RWPE1 (cell line): ENCODE measurements at regions not wholly inside any gene's neighbourhood (a gene's known extent, or its start where the extent isn't known, plus 50 kb on each side); places are given as distances from the start of the nearest gene placed in this dataset.

Experiments
- CTCF ChIA-PET: fragments of 350-600 bp; sonication (Branson Sonifier 250); formaldehyde crosslinking; extraction: SDS; loops from one replicate; lab custom pipeline; 2021; lab: Yijun Ruan, JAX
- POLR2A ChIA-PET: fragments of 400-600 bp; formaldehyde crosslinking; extraction: SDS; loops from one replicate; lab custom pipeline; 2020; ENCODE audit warnings: antibody characterized with exemption; ENCODE audit not compliant: low non-redundant PET; lab: Yijun Ruan, JAX
- DNase-seq: peaks from one replicate; pipeline ENCODE4 v3.0.0; 2012; ENCODE audit warnings: low spot score
- H3K27ac ChIP-seq: fragments of 450-650 bp; 2 replicates; pipeline ENCODE4 v1.5.1; 2017
- TF ChIP-seq, protein P1 (sequence below): fragments of 450-650 bp; conservative IDR thresholded peaks from 2 replicates; pipeline ENCODE4 v1.5.1; 2017; ENCODE audit warnings: low read depth, mild to moderate bottlenecking

DNA sequence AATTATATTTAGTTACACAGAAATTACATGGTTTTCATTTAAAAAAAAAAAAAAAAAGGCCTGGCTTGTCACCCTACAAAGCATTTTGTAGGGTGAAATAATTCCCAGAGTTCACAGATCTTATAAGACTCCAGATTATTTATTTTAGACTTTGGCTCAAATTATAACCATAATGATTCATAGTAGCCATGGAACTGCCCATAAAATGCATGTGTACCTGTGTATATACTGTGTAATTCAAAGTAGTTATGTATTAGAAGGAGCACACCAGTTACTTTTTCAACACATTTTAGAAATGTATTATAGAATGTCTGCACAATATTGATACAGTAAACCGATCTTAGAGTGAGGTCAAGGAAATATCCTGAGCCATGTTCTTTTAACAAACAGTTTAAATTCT lies 975.6 kb downstream of the GBE1 start:
- ChIA-PET CTCF (interaction anchor here (0.6 kb wide), 1 partner anchor 23 kb away, joined by 5 read pairs; no protein-coding TSS in a partner anchor), POLR2A (no interaction called here)
- no peak overlapping the region for H3K27ac ChIP-seq
- DNase-seq, result no peak
- TF ChIP-seq, protein P1, sequence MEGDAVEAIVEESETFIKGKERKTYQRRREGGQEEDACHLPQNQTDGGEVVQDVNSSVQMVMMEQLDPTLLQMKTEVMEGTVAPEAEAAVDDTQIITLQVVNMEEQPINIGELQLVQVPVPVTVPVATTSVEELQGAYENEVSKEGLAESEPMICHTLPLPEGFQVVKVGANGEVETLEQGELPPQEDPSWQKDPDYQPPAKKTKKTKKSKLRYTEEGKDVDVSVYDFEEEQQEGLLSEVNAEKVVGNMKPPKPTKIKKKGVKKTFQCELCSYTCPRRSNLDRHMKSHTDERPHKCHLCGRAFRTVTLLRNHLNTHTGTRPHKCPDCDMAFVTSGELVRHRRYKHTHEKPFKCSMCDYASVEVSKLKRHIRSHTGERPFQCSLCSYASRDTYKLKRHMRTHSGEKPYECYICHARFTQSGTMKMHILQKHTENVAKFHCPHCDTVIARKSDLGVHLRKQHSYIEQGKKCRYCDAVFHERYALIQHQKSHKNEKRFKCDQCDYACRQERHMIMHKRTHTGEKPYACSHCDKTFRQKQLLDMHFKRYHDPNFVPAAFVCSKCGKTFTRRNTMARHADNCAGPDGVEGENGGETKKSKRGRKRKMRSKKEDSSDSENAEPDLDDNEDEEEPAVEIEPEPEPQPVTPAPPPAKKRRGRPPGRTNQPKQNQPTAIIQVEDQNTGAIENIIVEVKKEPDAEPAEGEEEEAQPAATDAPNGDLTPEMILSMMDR, result no peak

DNA sequence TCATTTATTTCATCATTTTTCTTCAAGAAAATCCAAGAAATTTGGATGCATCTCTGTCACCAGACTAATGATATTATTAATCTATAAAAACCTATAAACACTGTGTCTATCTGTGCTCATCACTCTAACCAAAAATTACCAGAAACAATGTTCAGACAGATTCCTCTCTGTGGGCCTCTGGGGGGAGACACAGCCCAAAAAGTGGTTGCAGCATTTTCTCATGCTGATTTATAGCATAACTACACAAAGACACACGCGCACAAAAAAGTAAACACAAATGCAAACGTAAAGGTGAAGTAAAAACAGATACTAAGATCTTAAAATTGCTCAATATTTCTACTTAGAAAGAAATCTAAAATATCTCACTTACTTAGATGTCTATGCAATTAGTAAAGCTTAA lies 976.0 kb downstream of the GBE1 start:
- DNase-seq, result no peak
- H3K27ac ChIP-seq, result no peak overlapping the region
- POLR2A ChIA-PET, result no interaction called here
- TF ChIP-seq, protein P1, result no peak
- CTCF ChIA-PET, result interaction anchor here (0.6 kb wide), 1 partner anchor 23 kb away, joined by 5 read pairs; no protein-coding TSS in a partner anchor

DNA sequence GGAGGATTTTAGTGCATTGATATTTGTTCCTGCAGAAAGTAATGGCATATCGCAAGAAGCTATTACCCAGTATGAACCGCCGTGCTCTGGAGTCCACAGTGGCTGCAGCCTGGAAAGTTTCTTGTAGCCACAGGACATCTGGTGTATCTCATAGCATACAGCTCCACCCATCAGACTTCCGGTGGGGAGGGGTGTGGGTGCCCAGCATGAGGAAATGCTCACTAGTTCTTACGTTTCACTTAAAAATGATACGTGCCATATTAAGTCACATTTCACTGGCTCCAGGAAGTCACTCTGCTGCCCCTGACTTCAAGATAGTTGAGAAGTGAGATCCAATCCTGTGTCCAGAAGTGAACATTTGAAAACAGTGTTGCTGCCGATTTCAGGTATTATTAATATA lies 990.4 kb downstream of the GBE1 start:
- H3K27ac ChIP-seq, result no peak overlapping the region
- DNase-seq, result no peak
- TF ChIP-seq, protein P1, result no peak
- POLR2A ChIA-PET, result no interaction called here
- CTCF ChIA-PET, result no interaction called here

DNA sequence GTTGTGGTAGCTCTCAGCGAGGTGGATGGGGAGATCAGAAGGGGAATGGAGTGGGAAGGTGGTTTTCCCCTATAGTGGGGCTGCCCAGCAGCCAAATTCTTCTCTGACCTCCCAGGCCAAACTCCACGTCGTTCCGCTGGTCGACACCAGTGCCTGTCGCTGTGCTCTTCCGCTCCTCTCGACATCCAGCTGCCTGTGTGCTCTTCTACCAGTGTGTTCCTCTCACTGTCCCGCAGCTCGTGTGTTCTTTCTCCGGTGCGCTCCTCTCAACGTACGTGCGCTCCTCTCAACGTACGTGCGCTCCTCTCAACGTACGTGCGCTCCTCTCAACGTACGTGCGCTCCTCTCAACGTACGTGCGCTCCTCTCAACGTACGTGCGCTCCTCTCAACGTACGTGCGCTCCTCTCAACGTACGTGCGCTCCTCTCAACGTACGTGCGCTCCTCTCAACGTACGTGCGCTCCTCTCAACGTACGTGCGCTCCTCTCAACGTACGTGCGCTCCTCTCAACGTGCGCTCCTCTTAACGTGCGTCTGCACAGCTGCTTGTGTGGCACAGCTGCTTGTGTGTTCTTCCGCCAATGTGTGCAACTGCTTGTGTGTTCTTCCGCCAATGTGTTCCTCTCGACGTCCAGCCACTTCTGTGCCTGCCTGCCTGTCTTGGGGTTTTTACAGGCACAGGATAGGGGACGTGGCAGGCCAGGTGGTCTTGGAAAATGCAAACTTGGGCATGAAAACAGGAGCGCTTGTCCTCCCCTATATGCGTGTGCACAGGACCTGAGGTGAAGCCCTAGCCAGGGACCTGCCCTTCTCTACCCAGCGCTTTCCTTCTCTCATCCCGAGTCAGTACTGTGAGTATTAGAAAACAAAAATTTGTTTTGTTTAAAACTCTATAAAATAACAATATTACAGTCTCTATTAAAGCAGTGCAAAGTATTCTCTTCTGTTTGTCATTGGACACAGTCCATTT lies 991.1 kb downstream of the GBE1 start:
- no peak overlapping the region for H3K27ac ChIP-seq
- ChIA-PET POLR2A (no interaction called here), CTCF (no interaction called here)
- no peak for DNase-seq
- TF ChIP-seq, protein P1, result no peak

DNA sequence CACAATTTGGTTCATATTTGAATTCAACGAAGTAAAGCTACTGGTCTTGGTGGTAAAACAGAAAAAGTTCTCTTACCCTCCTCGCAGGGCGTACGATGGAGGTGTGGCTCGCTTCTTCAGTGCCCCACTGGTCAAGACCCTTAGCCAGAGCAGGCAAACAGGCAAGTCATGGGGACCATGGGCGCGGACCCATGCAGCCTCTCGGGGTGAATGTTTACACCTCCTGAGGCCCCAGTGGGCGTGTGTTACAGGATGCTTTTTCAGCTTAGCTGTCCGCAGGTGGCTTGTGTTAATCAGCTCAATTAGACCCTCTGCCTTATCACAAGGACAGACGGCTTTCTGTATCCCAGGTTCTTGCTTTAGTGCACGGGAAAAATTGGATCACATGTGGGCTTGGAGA lies 991.8 kb downstream of the GBE1 start:
- POLR2A ChIA-PET, result no interaction called here
- no peak for DNase-seq
- H3K27ac ChIP-seq, result no peak overlapping the region
- TF ChIP-seq, protein P1, result no peak
- CTCF ChIA-PET, result no interaction called here

DNA sequence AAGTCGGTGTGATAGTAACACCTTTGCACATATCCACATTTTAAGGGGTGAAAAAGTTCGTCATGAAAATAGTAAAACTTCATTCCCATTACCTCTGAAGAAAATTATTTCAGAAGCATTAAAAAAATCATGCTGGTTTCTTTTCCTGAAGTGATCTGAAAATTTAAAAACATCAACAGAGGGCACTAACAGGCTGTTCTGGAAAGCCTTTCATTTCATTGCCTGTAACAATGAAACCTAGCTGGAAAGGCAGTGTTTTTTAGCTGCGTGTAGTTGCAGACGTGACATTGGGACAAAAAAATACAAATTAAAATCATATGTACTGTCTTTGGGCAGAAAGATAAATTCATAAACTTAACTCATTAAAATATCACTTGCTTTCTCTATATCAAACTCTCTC lies 993.8 kb downstream of the GBE1 start:
- TF ChIP-seq, protein P1, result no peak
- DNase-seq, result no peak
- POLR2A ChIA-PET, result no interaction called here
- no peak overlapping the region for H3K27ac ChIP-seq
- CTCF ChIA-PET, result no interaction called here
